22Rv1 (cell line): ENCODE measurements at regions not wholly inside any gene's neighbourhood (a gene's known extent, or its start where the extent isn't known, plus 50 kb on each side); places are given as distances from the start of the nearest gene placed in this dataset.

ENCODE experiments used
- ZFX ChIP-seq: fragments of 450-650 bp; IDR thresholded peaks from 2 replicates; pipeline ENCODE4 v1.6.1; 2017; ENCODE audit warnings: antibody characterized with exemption, borderline replicate concordance
- TF ChIP-seq, protein P1 (sequence below): fragments of 450-650 bp; IDR thresholded peaks from 2 replicates; pipeline ENCODE4 v1.5.1; 2017; ENCODE audit warnings: mild to moderate bottlenecking

GRCh38 chr2:188853307-188853706 is 120.9 kb upstream of the COL3A1 start:
- TF ChIP-seq, protein P1, sequence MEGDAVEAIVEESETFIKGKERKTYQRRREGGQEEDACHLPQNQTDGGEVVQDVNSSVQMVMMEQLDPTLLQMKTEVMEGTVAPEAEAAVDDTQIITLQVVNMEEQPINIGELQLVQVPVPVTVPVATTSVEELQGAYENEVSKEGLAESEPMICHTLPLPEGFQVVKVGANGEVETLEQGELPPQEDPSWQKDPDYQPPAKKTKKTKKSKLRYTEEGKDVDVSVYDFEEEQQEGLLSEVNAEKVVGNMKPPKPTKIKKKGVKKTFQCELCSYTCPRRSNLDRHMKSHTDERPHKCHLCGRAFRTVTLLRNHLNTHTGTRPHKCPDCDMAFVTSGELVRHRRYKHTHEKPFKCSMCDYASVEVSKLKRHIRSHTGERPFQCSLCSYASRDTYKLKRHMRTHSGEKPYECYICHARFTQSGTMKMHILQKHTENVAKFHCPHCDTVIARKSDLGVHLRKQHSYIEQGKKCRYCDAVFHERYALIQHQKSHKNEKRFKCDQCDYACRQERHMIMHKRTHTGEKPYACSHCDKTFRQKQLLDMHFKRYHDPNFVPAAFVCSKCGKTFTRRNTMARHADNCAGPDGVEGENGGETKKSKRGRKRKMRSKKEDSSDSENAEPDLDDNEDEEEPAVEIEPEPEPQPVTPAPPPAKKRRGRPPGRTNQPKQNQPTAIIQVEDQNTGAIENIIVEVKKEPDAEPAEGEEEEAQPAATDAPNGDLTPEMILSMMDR, result no peak
- TF ChIP-seq ZFX, result no peak
